A673 (cell line): ENCODE measurements at regions not wholly inside any gene's neighbourhood (a gene's known extent, or its start where the extent isn't known, plus 50 kb on each side); places are given as distances from the start of the nearest gene placed in this dataset.

Experiments
- EZH2 ChIP-seq: fragments of 200-600 bp; sonication (generic); IDR thresholded peaks from 2 replicates; pipeline ENCODE4 v1.6.1; 2017; ENCODE audit warnings: borderline replicate concordance, low read depth, mild to moderate bottlenecking, mixed read lengths, antibody characterized with exemption, low read length; ENCODE audit not compliant: poor library complexity, severe bottlenecking
- TF ChIP-seq, protein P1 (sequence below): fragments of 300-800, 200-600 bp; sonication (generic); conservative IDR thresholded peaks from 2 replicates; pipeline ENCODE4 v1.5.1; 2017; ENCODE audit warnings: low read depth, mild to moderate bottlenecking, antibody characterized with exemption, low read length, moderate library complexity, mixed read lengths

GRCh38 chr19:30656520-30657100, 284.4 kb downstream of the ZNF536 start:
- TF ChIP-seq, protein P1, sequence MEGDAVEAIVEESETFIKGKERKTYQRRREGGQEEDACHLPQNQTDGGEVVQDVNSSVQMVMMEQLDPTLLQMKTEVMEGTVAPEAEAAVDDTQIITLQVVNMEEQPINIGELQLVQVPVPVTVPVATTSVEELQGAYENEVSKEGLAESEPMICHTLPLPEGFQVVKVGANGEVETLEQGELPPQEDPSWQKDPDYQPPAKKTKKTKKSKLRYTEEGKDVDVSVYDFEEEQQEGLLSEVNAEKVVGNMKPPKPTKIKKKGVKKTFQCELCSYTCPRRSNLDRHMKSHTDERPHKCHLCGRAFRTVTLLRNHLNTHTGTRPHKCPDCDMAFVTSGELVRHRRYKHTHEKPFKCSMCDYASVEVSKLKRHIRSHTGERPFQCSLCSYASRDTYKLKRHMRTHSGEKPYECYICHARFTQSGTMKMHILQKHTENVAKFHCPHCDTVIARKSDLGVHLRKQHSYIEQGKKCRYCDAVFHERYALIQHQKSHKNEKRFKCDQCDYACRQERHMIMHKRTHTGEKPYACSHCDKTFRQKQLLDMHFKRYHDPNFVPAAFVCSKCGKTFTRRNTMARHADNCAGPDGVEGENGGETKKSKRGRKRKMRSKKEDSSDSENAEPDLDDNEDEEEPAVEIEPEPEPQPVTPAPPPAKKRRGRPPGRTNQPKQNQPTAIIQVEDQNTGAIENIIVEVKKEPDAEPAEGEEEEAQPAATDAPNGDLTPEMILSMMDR, result no peak
- TF ChIP-seq EZH2, result no peak
